SK-N-SH (cell line): ENCODE measurements at regions not wholly inside any gene's neighbourhood (a gene's known extent, or its start where the extent isn't known, plus 50 kb on each side); places are given as distances from the start of the nearest gene placed in this dataset.

Experiments used
- CTCF ChIP-seq: fragments of 200-600 bp; sonication (generic); IDR thresholded peaks from 2 replicates; pipeline ENCODE4 v1.6.1; 2017; ENCODE audit warnings: antibody characterized with exemption, mild to moderate bottlenecking, moderate library complexity
- ELF1 ChIP-seq: IDR thresholded peaks from 2 replicates; pipeline ENCODE4 v1.4.0; 2012
- EZH2phosphoT487 ChIP-seq: fragments of 200-600 bp; sonication (generic); IDR thresholded peaks from 2 replicates; pipeline ENCODE4 v1.6.1; 2017; ENCODE audit warnings: low read depth, mixed run types, mild to moderate bottlenecking, antibody characterized with exemption, moderate library complexity, borderline replicate concordance
- GATA2 ChIP-seq: sonication (generic); formaldehyde crosslinking; IDR thresholded peaks from 2 replicates; pipeline ENCODE4 v1.5.0; 2020; ENCODE audit warnings: mild to moderate bottlenecking, missing genetic modification reagents
- IRF3 ChIP-seq: fragments of 150-350 bp; IDR thresholded peaks from 2 replicates; pipeline ENCODE4 v1.6.1; 2016; ENCODE audit warnings: mild to moderate bottlenecking, low read depth, low read length
- NFIC ChIP-seq: IDR thresholded peaks from 2 replicates; pipeline ENCODE4 v1.4.0; 2012; ENCODE audit warnings: borderline replicate concordance
- NRF1 ChIP-seq: IDR thresholded peaks from 2 replicates; pipeline ENCODE4 v1.6.1; 2012; ENCODE audit warnings: low read depth, mild to moderate bottlenecking, low read length
- POLR2AphosphoS5 ChIP-seq: IDR thresholded peaks from 2 replicates; pipeline ENCODE4 v1.6.1; 2012; ENCODE audit warnings: low read depth, low read length
- RCOR1 ChIP-seq: fragments of 150-350 bp; IDR thresholded peaks from 2 replicates; pipeline ENCODE4 v1.6.1; 2017; ENCODE audit warnings: antibody characterized with exemption, low read length
- REST ChIP-seq: IDR thresholded peaks from 2 replicates; pipeline ENCODE4 v1.6.1; 2012; ENCODE audit warnings: mild to moderate bottlenecking, low read depth, low read length, moderate library complexity
- SIN3A ChIP-seq: IDR thresholded peaks from 2 replicates; pipeline ENCODE4 v1.6.1; 2012; ENCODE audit warnings: low read depth, mild to moderate bottlenecking, low read length, moderate library complexity, borderline replicate concordance
- TEAD4 ChIP-seq: IDR thresholded peaks from 2 replicates; pipeline ENCODE4 v1.4.0; 2012; ENCODE audit warnings: mild to moderate bottlenecking, borderline replicate concordance; ENCODE audit not compliant: insufficient read depth
- USF1 ChIP-seq: IDR thresholded peaks from 2 replicates; pipeline ENCODE4 v1.4.0; 2012; ENCODE audit warnings: low read depth, borderline replicate concordance

- no peak for TF ChIP-seq EZH2phosphoT487
- TF ChIP-seq CTCF: no peak
- TF ChIP-seq IRF3: no peak
- TF ChIP-seq GATA2 (CRISPR knock-in tag): no peak
- TF ChIP-seq ELF1: no peak
- no peak for TF ChIP-seq REST
- TF ChIP-seq TEAD4: no peak
- no peak for TF ChIP-seq SIN3A
- TF ChIP-seq RCOR1: no peak
- TF ChIP-seq USF1: no peak
- TF ChIP-seq NFIC: no peak
- TF ChIP-seq NRF1: no peak
- TF ChIP-seq POLR2AphosphoS5: no peak
Observed at GRCh38 chr17:15048381-15048780, 216.7 kb downstream of the PMP22 start.
